H1 (cell line): ENCODE measurements at regions not wholly inside any gene's neighbourhood (a gene's known extent, or its start where the extent isn't known, plus 50 kb on each side); places are given as distances from the start of the nearest gene placed in this dataset.

Experiments
- CTCF ChIA-PET: fragments of 300-600 bp; sonication (Branson Sonifier 250); formaldehyde crosslinking; loops from one replicate; lab custom pipeline; 2021; ENCODE audit not compliant: partially characterized antibody; lab: Charles Lee
- POLR2A ChIA-PET: fragments of 300-600 bp; sonication (Branson Sonifier 250); formaldehyde crosslinking; loops from one replicate; lab custom pipeline; 2021; ENCODE audit warnings: inconsistent platforms; ENCODE audit not compliant: partially characterized antibody; lab: Charles Lee
- DNase-seq, 2 experiments: peaks; one replicate each; pipeline versions ENCODE4 v3.0.0 to v3.0.0-alpha.2; 2010 to 2022; ENCODE audit warnings: low spot score in 2 of 2, low read depth in 1 of 2, mixed read lengths in 1 of 2
- FAIRE-seq: peaks from 2 replicates; lab custom pipeline; 2011; peaks lifted over from hg19 to GRCh38; lab: Jason Lieb, UNC
- H2AFZ ChIP-seq: 2 replicates; pipeline ENCODE4 v1.8.1; 2012; ENCODE audit warnings: low read length, inconsistent platforms
- H2AK5ac ChIP-seq: 2 replicates; pipeline ENCODE4 v1.6.1; 2013; ENCODE audit warnings: low read depth, low read length
- H2BK120ac ChIP-seq: replicated peaks from 2 replicates; pipeline ENCODE3; 2013; ENCODE audit warnings: low read depth, low read length, inconsistent platforms
- H2BK12ac ChIP-seq: 2 replicates; pipeline ENCODE4 v1.6.1; 2013; ENCODE audit warnings: low read depth, low read length
- H2BK15ac ChIP-seq: 2 replicates; pipeline ENCODE4 v1.6.1; 2013; ENCODE audit warnings: low read length
- H2BK20ac ChIP-seq: 2 replicates; pipeline ENCODE4 v1.6.1; 2013; ENCODE audit warnings: low read length
- H2BK5ac ChIP-seq: 2 replicates; pipeline ENCODE4 v1.6.1; 2013; ENCODE audit warnings: low read depth, low read length
- H3K14ac ChIP-seq: 2 replicates; pipeline ENCODE4 v1.6.1; 2013; ENCODE audit warnings: inconsistent platforms; ENCODE audit not compliant: insufficient read length
- H3K18ac ChIP-seq: 2 replicates; pipeline ENCODE4 v1.6.1; 2013; ENCODE audit warnings: low read length; ENCODE audit errors: extremely low read depth
- H3K23ac ChIP-seq: 2 replicates; pipeline ENCODE4 v1.6.1; 2013; ENCODE audit warnings: inconsistent platforms; ENCODE audit not compliant: insufficient read length
- H3K23me2 ChIP-seq: 2 replicates; pipeline ENCODE4 v1.6.1; 2013; ENCODE audit warnings: low read depth, low read length
- H3K27ac ChIP-seq: 2 replicates; pipeline ENCODE4 v1.6.1; 2011; ENCODE audit warnings: low read depth, low read length, inconsistent platforms
- H3K27me3 ChIP-seq, 4 experiments: replicated peaks in 1 of 4; 1 replicate in 1 of 4; 2 replicates in 3 of 4; pipeline versions ENCODE4 v1.6.1 to v1.8.1; 2011 to 2013; ENCODE audit warnings: low read length in 3 of 4, mild to moderate bottlenecking in 3 of 4, inconsistent platforms in 2 of 4, mixed read lengths in 2 of 4, moderate library complexity in 1 of 4; ENCODE audit not compliant: control insufficient read depth in 3 of 4, insufficient read depth in 3 of 4; ENCODE audit errors: extremely low read depth in 1 of 4
- H3K36me3 ChIP-seq, 4 experiments: 2 replicates each; pipeline versions ENCODE4 v1.6.1 to v1.8.1; 2011 to 2013; ENCODE audit warnings: mild to moderate bottlenecking in 4 of 4, low read length in 3 of 4, moderate library complexity in 2 of 4, control low read depth in 1 of 4, inconsistent platforms in 1 of 4; ENCODE audit not compliant: insufficient read depth in 4 of 4, control insufficient read depth in 2 of 4
- H3K4ac ChIP-seq: replicated peaks from 2 replicates; pipeline ENCODE3; 2013; ENCODE audit warnings: low read length, low read depth, mixed read lengths, inconsistent platforms; ENCODE audit not compliant: insufficient read length
- H3K4me1 ChIP-seq, 4 experiments: replicated peaks in 1 of 4; 1 replicate in 1 of 4; 2 replicates in 3 of 4; pipeline versions ENCODE4 v1.6.1 to v1.8.1; 2011 to 2013; ENCODE audit warnings: low read length in 3 of 4, inconsistent platforms in 2 of 4, mixed read lengths in 1 of 4; ENCODE audit not compliant: insufficient read depth in 4 of 4, control insufficient read depth in 3 of 4
- H3K4me2 ChIP-seq, 2 experiments: 2 replicates each; pipeline versions ENCODE4 v1.6.1 to v1.8.1; 2011 to 2013; ENCODE audit warnings: low read depth in 2 of 2, low read length in 2 of 2, control low read depth in 1 of 2, inconsistent platforms in 1 of 2, mild to moderate bottlenecking in 1 of 2; ENCODE audit not compliant: insufficient read depth in 1 of 2
- H3K4me3 ChIP-seq, 4 experiments: fragments of 200-600, 300-600 bp in 1 of 4; sonication (generic), shearing (Covaris generic), sonication (Bioruptor Twin) in 1 of 4; 2 replicates each; pipeline versions ENCODE4 v1.5.1 to v1.8.1; 2011 to 2016; ENCODE audit warnings: low read length in 4 of 4, low read depth in 3 of 4, control low read depth in 2 of 4, inconsistent platforms in 2 of 4, mild to moderate bottlenecking in 2 of 4, mixed read lengths in 1 of 4, moderate library complexity in 1 of 4; ENCODE audit not compliant: insufficient read depth in 2 of 4; ENCODE audit errors: extremely low read depth in 1 of 4
- H3K56ac ChIP-seq: replicated peaks from 2 replicates; pipeline ENCODE3; 2013; ENCODE audit warnings: low read depth, mild to moderate bottlenecking, mixed read lengths, low read length, inconsistent platforms; ENCODE audit not compliant: insufficient read length
- H3K79me1 ChIP-seq: 2 replicates; pipeline ENCODE4 v1.6.1; 2013; ENCODE audit warnings: low read depth, low read length, control low read depth
- H3K79me2 ChIP-seq, 2 experiments: 2 replicates each; pipeline versions ENCODE4 v1.6.1 to v1.8.1; 2012 to 2013; ENCODE audit warnings: low read length in 2 of 2, mild to moderate bottlenecking in 2 of 2, inconsistent platforms in 1 of 2; ENCODE audit not compliant: insufficient read depth in 2 of 2, control insufficient read depth in 1 of 2
- H3K9ac ChIP-seq, 4 experiments: replicated peaks in 1 of 4; 1 replicate in 1 of 4; 2 replicates in 3 of 4; pipeline versions ENCODE4 v1.6.1 to v1.8.1; 2011 to 2013; ENCODE audit warnings: low read depth in 3 of 4, low read length in 3 of 4, control low read depth in 2 of 4, mild to moderate bottlenecking in 2 of 4, moderate library complexity in 2 of 4, inconsistent platforms in 1 of 4; ENCODE audit errors: extremely low read depth in 1 of 4
- H3K9me3 ChIP-seq, 2 experiments: 2 replicates each; pipeline versions ENCODE4 v1.6.1 to v1.8.1; 2012 to 2013; ENCODE audit warnings: mild to moderate bottlenecking in 2 of 2, moderate library complexity in 2 of 2, control low read depth in 1 of 2, inconsistent platforms in 1 of 2, low read depth in 1 of 2, low read length in 1 of 2, mixed read lengths in 1 of 2; ENCODE audit not compliant: insufficient read depth in 2 of 2
- H4K20me1 ChIP-seq, 2 experiments: replicated peaks in 1 of 2; 2 replicates each; pipeline versions ENCODE3 to v1.8.1; 2011 to 2013; ENCODE audit warnings: inconsistent platforms in 2 of 2, low read length in 2 of 2, mild to moderate bottlenecking in 1 of 2; ENCODE audit not compliant: insufficient read depth in 2 of 2, control insufficient read depth in 1 of 2
- H4K5ac ChIP-seq: 2 replicates; pipeline ENCODE4 v1.6.1; 2013; ENCODE audit warnings: low read length, low read depth, mixed read lengths, inconsistent platforms; ENCODE audit not compliant: insufficient read length
- H4K8ac ChIP-seq: 2 replicates; pipeline ENCODE4 v1.8.0; 2013; ENCODE audit warnings: mild to moderate bottlenecking, moderate library complexity, low read length, inconsistent platforms; ENCODE audit not compliant: insufficient read depth; ENCODE audit errors: extremely low read depth
- H4K91ac ChIP-seq: replicated peaks from 2 replicates; pipeline ENCODE3; 2013; ENCODE audit warnings: low read length, mixed read lengths, inconsistent platforms; ENCODE audit not compliant: insufficient read length
- BCL11A ChIP-seq, 2 experiments: IDR thresholded peaks; one replicate each; pipeline ENCODE4 v1.6.1; 2011; ENCODE audit warnings: low read depth in 2 of 2, low read length in 2 of 2, mild to moderate bottlenecking in 2 of 2
- CBX5 ChIP-seq: fragments of 300-800, 300-1000 bp; sonication (generic); IDR thresholded peaks from 2 replicates; pipeline ENCODE4 v1.7.1; 2016; ENCODE audit warnings: antibody characterized with exemption, low read length, low read depth
- CBX8 ChIP-seq: fragments of 300-800, 300-1000 bp; sonication (generic); IDR thresholded peaks from 2 replicates; pipeline ENCODE4 v1.7.1; 2016; ENCODE audit warnings: low read depth, low read length, borderline replicate concordance
- CHD1 ChIP-seq: IDR thresholded peaks from 2 replicates; pipeline ENCODE4 v1.6.1; 2012; ENCODE audit warnings: low read depth, low read length, improper control_type of control experiment
- GTF2F1 ChIP-seq: IDR thresholded peaks from 2 replicates; pipeline ENCODE4 v1.6.1; 2012; ENCODE audit warnings: low read depth, low read length, improper control_type of control experiment, borderline replicate concordance
- RFX5 ChIP-seq: IDR thresholded peaks from 2 replicates; pipeline ENCODE4 v1.6.1; 2011; ENCODE audit warnings: low read depth, low read length, improper control_type of control experiment, borderline replicate concordance
- SIN3A ChIP-seq, 2 experiments: IDR thresholded peaks in 1 of 2; conservative IDR thresholded peaks in 1 of 2; 2 replicates each; pipeline ENCODE4 v1.6.1; 2011 to 2012; ENCODE audit warnings: low read length in 2 of 2, improper control_type of control experiment in 1 of 2, low read depth in 1 of 2, mild to moderate bottlenecking in 1 of 2
- SUZ12 ChIP-seq: fragments of 200-600 bp; sonication (generic); IDR thresholded peaks from 2 replicates; pipeline ENCODE4 v1.6.1; 2012; ENCODE audit warnings: mild to moderate bottlenecking, inconsistent platforms, low read length, moderate library complexity, mixed read lengths
- TCF12 ChIP-seq: IDR thresholded peaks from 2 replicates; pipeline ENCODE4 v1.6.1; 2011; ENCODE audit warnings: low read depth, mild to moderate bottlenecking, low read length
- WGBS, 2 experiments: shearing (Covaris generic) in 1 of 2; methylation state at CpG; one replicate each; pipeline versions ENCODE4 v1.1.6 to v1.1.7; 2013 to 2015; ENCODE audit warnings: low lambda C conversion rate in 2 of 2, mixed read lengths in 2 of 2, inconsistent platforms in 1 of 2, low coverage in 1 of 2, missing lambda C conversion rate in 1 of 2; ENCODE audit not compliant: insufficient replicate concordance in 2 of 2, insufficient coverage in 1 of 2, insufficient read length in 1 of 2; ENCODE audit errors: extremely low coverage in 1 of 2, missing lambda C conversion rate in 1 of 2; 5-methylcytosine and 5-hydroxymethylcytosine counted together
- TF ChIP-seq, protein P1 (sequence below): IDR thresholded peaks from 2 replicates; pipeline ENCODE4 v1.6.1; 2012; ENCODE audit warnings: inconsistent platforms
- TF ChIP-seq, protein P2 (sequence below): IDR thresholded peaks from 2 replicates; pipeline ENCODE4 v1.6.1; 2011; ENCODE audit warnings: low read depth, mild to moderate bottlenecking, low read length; ENCODE audit not compliant: insufficient read depth
- TF ChIP-seq, protein P3 (sequence below): IDR thresholded peaks from 2 replicates; pipeline ENCODE4 v1.6.1; 2012; ENCODE audit warnings: low read length, inconsistent platforms

DNA sequence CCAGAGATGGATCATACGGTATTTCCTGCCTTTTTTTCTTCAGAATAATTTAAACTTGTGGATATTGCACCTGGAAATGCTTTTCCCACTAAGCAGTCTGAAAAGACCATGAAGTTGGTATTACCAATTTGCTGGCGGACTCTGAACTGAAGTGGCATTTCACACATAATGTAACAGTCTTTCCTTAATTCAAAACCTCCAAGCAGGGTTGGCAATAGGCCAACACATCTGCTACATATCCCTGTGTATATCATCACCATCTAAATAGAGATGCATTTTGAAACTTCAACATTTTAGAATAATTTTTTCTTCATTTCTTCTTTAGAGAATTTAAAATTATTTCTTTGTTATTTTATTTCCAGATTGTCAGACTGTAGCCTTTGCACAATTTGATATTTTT, 100.5 kb downstream of the TSPAN8 start:
- no peak overlapping the region for H2BK5ac ChIP-seq
- TF ChIP-seq, protein P1, sequence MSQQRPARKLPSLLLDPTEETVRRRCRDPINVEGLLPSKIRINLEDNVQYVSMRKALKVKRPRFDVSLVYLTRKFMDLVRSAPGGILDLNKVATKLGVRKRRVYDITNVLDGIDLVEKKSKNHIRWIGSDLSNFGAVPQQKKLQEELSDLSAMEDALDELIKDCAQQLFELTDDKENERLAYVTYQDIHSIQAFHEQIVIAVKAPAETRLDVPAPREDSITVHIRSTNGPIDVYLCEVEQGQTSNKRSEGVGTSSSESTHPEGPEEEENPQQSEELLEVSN = no peak
- TF ChIP-seq CHD1 (no peak), CBX8 (no peak), CBX5 (no peak), TCF12 (no peak), SIN3A (conservative IDR thresholded peaks at IDR 0.05 in 1 of 2, IDR thresholded peaks at IDR 0.05 in 1 of 2; ENCODE audit: low read depth in 1 of 2, low read length in 2 of 2) (no peak), BCL11A (IDR thresholded peaks at IDR 0.05; ENCODE audit: low read depth in 2 of 2, low read length in 2 of 2) (no peak), GTF2F1 (no peak), SUZ12 (no peak), RFX5 (no peak)
- TF ChIP-seq, protein P2, sequence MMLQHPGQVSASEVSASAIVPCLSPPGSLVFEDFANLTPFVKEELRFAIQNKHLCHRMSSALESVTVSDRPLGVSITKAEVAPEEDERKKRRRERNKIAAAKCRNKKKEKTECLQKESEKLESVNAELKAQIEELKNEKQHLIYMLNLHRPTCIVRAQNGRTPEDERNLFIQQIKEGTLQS = no peak
- TF ChIP-seq, protein P3, sequence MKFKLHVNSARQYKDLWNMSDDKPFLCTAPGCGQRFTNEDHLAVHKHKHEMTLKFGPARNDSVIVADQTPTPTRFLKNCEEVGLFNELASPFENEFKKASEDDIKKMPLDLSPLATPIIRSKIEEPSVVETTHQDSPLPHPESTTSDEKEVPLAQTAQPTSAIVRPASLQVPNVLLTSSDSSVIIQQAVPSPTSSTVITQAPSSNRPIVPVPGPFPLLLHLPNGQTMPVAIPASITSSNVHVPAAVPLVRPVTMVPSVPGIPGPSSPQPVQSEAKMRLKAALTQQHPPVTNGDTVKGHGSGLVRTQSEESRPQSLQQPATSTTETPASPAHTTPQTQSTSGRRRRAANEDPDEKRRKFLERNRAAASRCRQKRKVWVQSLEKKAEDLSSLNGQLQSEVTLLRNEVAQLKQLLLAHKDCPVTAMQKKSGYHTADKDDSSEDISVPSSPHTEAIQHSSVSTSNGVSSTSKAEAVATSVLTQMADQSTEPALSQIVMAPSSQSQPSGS = no peak

More for the DNA sequence above, 100.5 kb downstream of the TSPAN8 start:
- H4K8ac ChIP-seq = no peak overlapping the region
- FAIRE-seq (no peak), DNase-seq (no peak)
- no peaks in the 10 kb centered on the region for H3K23me2 ChIP-seq
- 83% methylated on average over 2 of the region's 2 CpGs; no CpG with 5 or more reads in 1 of the 2 experiments for WGBS, 2 experiments
- no peak overlapping the region for H3K23ac ChIP-seq
- H2BK12ac ChIP-seq = no peak overlapping the region
- H2BK120ac ChIP-seq = no peak overlapping the region
- no peak overlapping the region for H3K4me3 ChIP-seq
- no peak overlapping the region for H3K4ac ChIP-seq
- H3K4me1 ChIP-seq = no peaks in the 10 kb centered on the region
- H3K9me3 ChIP-seq = no peaks in the 10 kb centered on the region
- no peak overlapping the region for H3K18ac ChIP-seq
- H3K36me3 ChIP-seq = no peaks in the 10 kb centered on the region
- no peak overlapping the region for H3K14ac ChIP-seq
- H3K79me2 ChIP-seq = no peaks in the 10 kb centered on the region
- H4K5ac ChIP-seq = no peak overlapping the region
- no peaks in the 10 kb centered on the region for H3K27me3 ChIP-seq
- H2AK5ac ChIP-seq = no peak overlapping the region
- no peak overlapping the region for H3K4me2 ChIP-seq
- no peak overlapping the region for H3K9ac ChIP-seq
- no peak overlapping the region for H4K91ac ChIP-seq
- POLR2A ChIA-PET = no interaction called here
- no peak overlapping the region for H2BK20ac ChIP-seq
- no peak overlapping the region for H3K56ac ChIP-seq
- CTCF ChIA-PET = no interaction called here
- H2AFZ ChIP-seq = no peak overlapping the region
- H2BK15ac ChIP-seq = no peak overlapping the region
- H3K79me1 ChIP-seq = no peaks in the 10 kb centered on the region
- H4K20me1 ChIP-seq = no peaks in the 10 kb centered on the region
- H3K27ac ChIP-seq = no peak overlapping the region
